ENCODE measurements at regions not wholly inside any gene's neighbourhood (a gene's known extent, or its start where the extent isn't known, plus 50 kb on each side); places are given as distances from the start of the nearest gene placed in this dataset.

DNA sequence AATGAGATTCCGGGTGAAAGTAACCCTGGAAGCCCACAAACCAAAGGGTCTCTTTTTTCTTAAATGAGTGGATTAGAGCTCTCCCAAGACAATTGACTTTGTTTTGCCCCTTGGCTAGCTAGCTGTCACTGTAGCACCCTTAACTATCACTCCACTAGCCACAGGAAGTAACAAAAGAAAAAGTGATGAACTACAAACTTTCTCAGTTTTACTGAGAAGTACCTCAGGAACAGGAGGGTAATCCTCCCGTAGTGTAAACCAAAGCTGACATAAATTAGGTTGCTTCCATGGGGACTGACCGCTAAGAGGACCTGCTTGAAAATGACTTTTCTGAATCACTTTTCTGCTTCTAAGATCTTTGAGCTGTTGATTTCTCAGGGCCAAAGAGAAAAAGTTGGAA lies 240.1 kb downstream of the BARHL2 start:
- in situ Hi-C loops (cut with HindIII; ENCODE audit: low pct_ligation_motif_present, low sequenced_read_pairs): no loop called here
- H3K27ac ChIP-seq: no peak overlapping the region
- H3K36me3 ChIP-seq (replicated peaks): no peaks in the 10 kb centered on the region
- no peak for DNase-seq
- TF ChIP-seq, protein P1, sequence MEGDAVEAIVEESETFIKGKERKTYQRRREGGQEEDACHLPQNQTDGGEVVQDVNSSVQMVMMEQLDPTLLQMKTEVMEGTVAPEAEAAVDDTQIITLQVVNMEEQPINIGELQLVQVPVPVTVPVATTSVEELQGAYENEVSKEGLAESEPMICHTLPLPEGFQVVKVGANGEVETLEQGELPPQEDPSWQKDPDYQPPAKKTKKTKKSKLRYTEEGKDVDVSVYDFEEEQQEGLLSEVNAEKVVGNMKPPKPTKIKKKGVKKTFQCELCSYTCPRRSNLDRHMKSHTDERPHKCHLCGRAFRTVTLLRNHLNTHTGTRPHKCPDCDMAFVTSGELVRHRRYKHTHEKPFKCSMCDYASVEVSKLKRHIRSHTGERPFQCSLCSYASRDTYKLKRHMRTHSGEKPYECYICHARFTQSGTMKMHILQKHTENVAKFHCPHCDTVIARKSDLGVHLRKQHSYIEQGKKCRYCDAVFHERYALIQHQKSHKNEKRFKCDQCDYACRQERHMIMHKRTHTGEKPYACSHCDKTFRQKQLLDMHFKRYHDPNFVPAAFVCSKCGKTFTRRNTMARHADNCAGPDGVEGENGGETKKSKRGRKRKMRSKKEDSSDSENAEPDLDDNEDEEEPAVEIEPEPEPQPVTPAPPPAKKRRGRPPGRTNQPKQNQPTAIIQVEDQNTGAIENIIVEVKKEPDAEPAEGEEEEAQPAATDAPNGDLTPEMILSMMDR (IDR thresholded peaks at IDR 0.05; ENCODE audit: low read depth, low read length, missing control alignments): no peak
- H3K4me3 ChIP-seq (ENCODE audit: low read depth, low read length): no peak overlapping the region
- H3K27me3 ChIP-seq (replicated peaks): no peaks in the 10 kb centered on the region

DNA sequence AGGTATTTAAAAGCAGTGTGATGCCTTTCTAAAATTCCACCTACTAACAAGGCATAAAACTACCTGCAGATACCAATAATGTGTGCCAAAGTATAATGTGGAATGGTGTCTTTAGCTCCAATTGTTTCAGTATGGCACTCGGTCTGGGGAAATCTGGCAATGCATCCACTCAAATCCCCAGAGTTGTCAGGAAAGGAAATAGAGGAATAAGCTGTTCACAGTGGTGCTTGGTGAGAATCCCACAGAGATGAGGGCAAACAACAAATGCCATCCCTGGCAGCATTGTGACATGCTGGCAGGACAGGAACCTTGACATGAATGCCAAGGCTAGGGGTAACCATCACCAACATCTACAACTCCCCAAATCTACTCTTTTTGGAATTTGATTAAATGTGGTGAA lies 240.7 kb downstream of the BARHL2 start:
- TF ChIP-seq, protein P1 (IDR thresholded peaks at IDR 0.05; ENCODE audit: low read depth, low read length, missing control alignments): no peak
- no peaks in the 10 kb centered on the region for H3K36me3 ChIP-seq (replicated peaks)
- no peaks in the 10 kb centered on the region for H3K27me3 ChIP-seq (replicated peaks)
- in situ Hi-C loops (cut with HindIII; ENCODE audit: low pct_ligation_motif_present, low sequenced_read_pairs): no loop called here
- no peak for DNase-seq
- no peak overlapping the region for H3K4me3 ChIP-seq (ENCODE audit: low read depth, low read length)
- no peak overlapping the region for H3K27ac ChIP-seq

DNA sequence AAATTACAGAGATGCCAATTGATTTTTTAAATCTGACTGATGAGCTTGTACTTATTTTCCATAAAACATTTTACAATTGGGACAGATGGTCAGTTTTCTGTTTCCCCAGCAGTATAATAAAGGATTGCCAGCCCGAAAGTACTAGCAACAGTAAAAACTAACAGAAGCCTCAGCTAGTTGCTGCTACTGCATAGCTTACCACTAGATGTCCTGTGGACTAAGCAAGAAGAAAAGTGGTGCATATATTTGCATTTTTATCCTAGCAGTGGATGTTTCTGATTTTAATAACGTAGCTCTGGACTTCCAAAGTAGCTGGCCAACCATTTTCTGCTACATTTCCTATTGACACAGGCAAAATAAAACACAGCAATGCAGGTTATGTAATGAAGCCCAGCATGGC lies 241.5 kb downstream of the BARHL2 start:
- Histone ChIP-seq H3K27me3 (replicated peaks) (no peaks in the 10 kb centered on the region), H3K4me3 (ENCODE audit: low read depth, low read length) (no peak overlapping the region), H3K36me3 (replicated peaks) (no peaks in the 10 kb centered on the region), H3K27ac (no peak overlapping the region)
- in situ Hi-C loops (cut with HindIII; ENCODE audit: low pct_ligation_motif_present, low sequenced_read_pairs): no loop called here
- DNase-seq: no peak
- TF ChIP-seq, protein P1 (IDR thresholded peaks at IDR 0.05; ENCODE audit: low read depth, low read length, missing control alignments): peak; percentile 63

DNA sequence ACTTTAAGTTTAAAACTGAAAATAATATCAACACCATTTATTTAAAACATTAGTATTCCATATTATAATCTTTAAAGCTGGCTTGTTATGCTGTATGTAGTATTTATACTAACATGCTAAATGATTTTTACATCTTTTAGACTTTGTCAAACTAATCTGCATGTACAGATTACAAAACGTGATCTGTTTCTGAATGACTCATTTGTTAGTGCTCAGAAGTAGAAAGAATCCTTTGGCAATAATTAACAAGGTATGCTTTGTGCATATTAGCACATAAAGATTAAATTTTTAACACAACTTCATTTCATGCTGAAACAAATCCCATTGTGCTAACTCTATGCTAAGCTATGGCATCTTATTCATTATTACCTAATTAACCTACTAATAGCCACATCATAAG lies 242.4 kb downstream of the BARHL2 start:
- no peaks in the 10 kb centered on the region for H3K36me3 ChIP-seq (replicated peaks)
- no peak overlapping the region for H3K27ac ChIP-seq
- TF ChIP-seq, protein P1 (IDR thresholded peaks at IDR 0.05; ENCODE audit: low read depth, low read length, missing control alignments): no peak
- no peaks in the 10 kb centered on the region for H3K27me3 ChIP-seq (replicated peaks)
- H3K4me3 ChIP-seq (ENCODE audit: low read depth, low read length): no peak overlapping the region
- in situ Hi-C loops (cut with HindIII; ENCODE audit: low pct_ligation_motif_present, low sequenced_read_pairs): no loop called here
- no peak for DNase-seq

DNA sequence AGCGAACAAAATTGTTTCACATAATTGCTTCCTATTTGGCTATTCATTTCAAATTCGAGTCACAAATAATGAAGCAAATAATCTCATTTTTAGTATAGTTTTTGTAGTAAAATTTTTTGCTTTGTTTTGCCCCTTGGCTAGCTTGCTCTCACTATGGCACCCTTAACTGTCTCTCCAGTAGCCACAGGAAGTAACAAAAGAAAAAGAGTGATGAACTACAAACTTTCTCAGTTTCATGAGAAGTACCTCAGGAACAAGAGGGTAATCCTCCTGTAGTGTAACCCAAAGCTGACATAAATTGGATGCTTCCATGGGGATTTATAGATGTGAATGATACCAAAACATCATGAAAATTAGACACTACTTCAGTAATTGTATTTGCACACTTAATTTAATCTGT lies 242.9 kb downstream of the BARHL2 start:
- Histone ChIP-seq H3K27ac (no peak overlapping the region), H3K27me3 (replicated peaks) (no peaks in the 10 kb centered on the region), H3K36me3 (replicated peaks) (no peaks in the 10 kb centered on the region), H3K4me3 (ENCODE audit: low read depth, low read length) (no peak overlapping the region)
- TF ChIP-seq, protein P1 (IDR thresholded peaks at IDR 0.05; ENCODE audit: low read depth, low read length, missing control alignments): no peak
- DNase-seq: no peak
- in situ Hi-C loops (cut with HindIII; ENCODE audit: low pct_ligation_motif_present, low sequenced_read_pairs): no loop called here

DNA sequence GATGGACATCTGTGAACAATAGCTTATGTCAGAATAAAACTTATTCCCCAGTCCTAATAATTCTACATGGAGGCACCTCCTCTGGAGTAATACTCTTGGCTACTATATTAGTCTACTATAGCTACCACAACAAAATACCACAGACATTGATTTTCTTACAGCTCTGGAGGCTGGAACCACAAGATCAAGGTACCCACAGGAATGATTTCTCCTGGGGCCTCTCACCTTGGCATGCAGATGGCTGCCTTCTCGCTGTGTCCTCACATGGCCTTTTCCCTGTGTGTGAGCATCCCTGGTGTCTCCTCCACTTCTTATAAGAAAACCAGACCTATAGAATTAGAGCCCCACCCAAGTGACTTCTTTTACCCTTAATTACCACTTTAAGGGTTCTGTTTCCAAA lies 244.3 kb downstream of the BARHL2 start:
- Histone ChIP-seq H3K36me3 (replicated peaks) (no peaks in the 10 kb centered on the region), H3K4me3 (ENCODE audit: low read depth, low read length) (no peak overlapping the region), H3K27me3 (replicated peaks) (no peaks in the 10 kb centered on the region), H3K27ac (no peak overlapping the region)
- TF ChIP-seq, protein P1 (IDR thresholded peaks at IDR 0.05; ENCODE audit: low read depth, low read length, missing control alignments): no peak
- in situ Hi-C loops (cut with HindIII; ENCODE audit: low pct_ligation_motif_present, low sequenced_read_pairs): no loop called here
- DNase-seq: no peak

Data from brain microvascular endothelial cell (primary cell).